Activated naive CD8-positive, alpha-beta T cell treated with anti-CD3 and anti-CD28 coated beads, Interleukin-2, amount 10 ng/mL, durations not matched to agents 7 days and 5 days (primary cell): ENCODE measurements at regions not wholly inside any gene's neighbourhood (a gene's known extent, or its start where the extent isn't known, plus 50 kb on each side); places are given as distances from the start of the nearest gene placed in this dataset.
"Not testable (repeated sequence)": the region's sequence is repeated elsewhere in the genome, so short reads cannot be mapped to it uniquely, and the experiment has no call there.

Experiments used
- ATAC-seq: fragments of 150-1000 bp; cut with Tn5 transposase; one replicate; pipeline ENCODE4 v1.10.0; 2021; ENCODE audit warnings: low read depth, moderate library complexity
- POLR2A ChIA-PET: fragments of 350-600 bp; sonication (Branson Sonifier 250); formaldehyde crosslinking; loops from one replicate; lab custom pipeline; 2021; ENCODE audit warnings: antibody characterized with exemption; lab: Charles Lee
- DNase-seq: peaks from one replicate; pipeline ENCODE4 v3.0.0; 2021
- H3K27ac Mint-ChIP-seq: one replicate; pipeline ENCODE4 v1.8.0; 2022; ENCODE audit warnings: mild to moderate bottlenecking, mixed read lengths
- H3K27me3 Mint-ChIP-seq: one replicate; pipeline ENCODE4 v1.8.0; 2022; ENCODE audit warnings: mild to moderate bottlenecking, moderate library complexity, mixed read lengths
- H3K36me3 Mint-ChIP-seq: one replicate; pipeline ENCODE4 v1.8.0; 2021; ENCODE audit warnings: mild to moderate bottlenecking, mixed read lengths
- H3K4me1 Mint-ChIP-seq: one replicate; pipeline ENCODE4 v1.8.0; 2021; ENCODE audit warnings: mixed read lengths
- H3K4me3 Mint-ChIP-seq: one replicate; pipeline ENCODE4 v1.8.0; 2022; ENCODE audit warnings: mild to moderate bottlenecking, moderate library complexity, mixed read lengths
- H3K9me3 Mint-ChIP-seq: one replicate; pipeline ENCODE4 v1.8.0; 2021; ENCODE audit warnings: mixed read lengths

- no peak for ATAC-seq
- H3K9me3 Mint-ChIP-seq, result peaks cover 8% of the 10 kb centered on the region
- POLR2A ChIA-PET, result no interaction called here
Measured at GRCh38 chr5:12623408-12623807, 719.2 kb upstream of the CTNND2 start.

GRCh38 chr5:12616093-12616492, 711.8 kb upstream of the CTNND2 start:
- DNase-seq, result no peak
- ATAC-seq, result no peak
- Mint-ChIP-seq H3K36me3 (no peaks in the 10 kb centered on the region), H3K4me1 (no peaks in the 10 kb centered on the region), H3K27ac (no peak overlapping the region), H3K4me3 (no peak overlapping the region), H3K27me3 (no peaks in the 10 kb centered on the region), H3K9me3 (peaks cover 5% of the 10 kb centered on the region)
- POLR2A ChIA-PET, result no interaction called here

More at GRCh38 chr5:12623408-12623807, 719.2 kb upstream of the CTNND2 start:
- no peaks in the 10 kb centered on the region for H3K27me3 Mint-ChIP-seq
- H3K4me1 Mint-ChIP-seq, result no peaks in the 10 kb centered on the region
- DNase-seq, result no peak
- no peak overlapping the region for H3K4me3 Mint-ChIP-seq
- no peak overlapping the region for H3K27ac Mint-ChIP-seq
- no peaks in the 10 kb centered on the region for H3K36me3 Mint-ChIP-seq

GRCh38 chr5:12615141-12615820, 711.0 kb upstream of the CTNND2 start:
- no peak for ATAC-seq
- H3K27ac Mint-ChIP-seq, result no peak overlapping the region
- no peak for DNase-seq
- peaks cover 5% of the 10 kb centered on the region for H3K9me3 Mint-ChIP-seq
- H3K4me3 Mint-ChIP-seq, result no peak overlapping the region
- H3K27me3 Mint-ChIP-seq, result no peaks in the 10 kb centered on the region
- POLR2A ChIA-PET, result no interaction called here
- no peaks in the 10 kb centered on the region for H3K4me1 Mint-ChIP-seq
- H3K36me3 Mint-ChIP-seq, result no peaks in the 10 kb centered on the region

GRCh38 chr5:12614608-12615007, 710.4 kb upstream of the CTNND2 start:
- no peak overlapping the region for H3K27ac Mint-ChIP-seq
- ATAC-seq, result no peak
- H3K27me3 Mint-ChIP-seq, result no peaks in the 10 kb centered on the region
- H3K36me3 Mint-ChIP-seq, result no peaks in the 10 kb centered on the region
- peaks cover 5% of the 10 kb centered on the region for H3K9me3 Mint-ChIP-seq
- no peak for DNase-seq
- H3K4me3 Mint-ChIP-seq, result no peak overlapping the region
- no peaks in the 10 kb centered on the region for H3K4me1 Mint-ChIP-seq
- POLR2A ChIA-PET, result no interaction called here

- H3K27me3 Mint-ChIP-seq, result no peaks in the 10 kb centered on the region
- ATAC-seq (no peak), DNase-seq (no peak)
- no peak overlapping the region for H3K27ac Mint-ChIP-seq
- H3K36me3 Mint-ChIP-seq, result no peaks in the 10 kb centered on the region
- H3K4me1 Mint-ChIP-seq, result no peaks in the 10 kb centered on the region
- H3K4me3 Mint-ChIP-seq, result no peak overlapping the region
- peaks cover 4% of the 10 kb centered on the region for H3K9me3 Mint-ChIP-seq
- POLR2A ChIA-PET, result no interaction called here
Measured at GRCh38 chr5:12611132-12611531, 706.9 kb upstream of the CTNND2 start.

- H3K27ac Mint-ChIP-seq, H3K4me3 Mint-ChIP-seq, POLR2A ChIA-PET: not testable (repeated sequence)
Measured at GRCh38 chr5:12607817-12608216, 703.6 kb upstream of the CTNND2 start.

GRCh38 chr5:12592228-12592627, 688.0 kb upstream of the CTNND2 start:
- H3K27me3 Mint-ChIP-seq, result no peaks in the 10 kb centered on the region
- POLR2A ChIA-PET, result no interaction called here
- no peaks in the 10 kb centered on the region for H3K36me3 Mint-ChIP-seq
- DNase-seq (no peak), ATAC-seq (no peak)
- H3K4me3 Mint-ChIP-seq, result no peak overlapping the region
- H3K4me1 Mint-ChIP-seq, result no peaks in the 10 kb centered on the region
- no peak overlapping the region for H3K27ac Mint-ChIP-seq
- peaks cover 6% of the 10 kb centered on the region for H3K9me3 Mint-ChIP-seq

More at GRCh38 chr5:12607817-12608216, 703.6 kb upstream of the CTNND2 start:
- not testable (repeated sequence) for ATAC-seq, H3K27me3 Mint-ChIP-seq, H3K4me1 Mint-ChIP-seq, H3K9me3 Mint-ChIP-seq, DNase-seq, H3K36me3 Mint-ChIP-seq

- H3K27me3 Mint-ChIP-seq, result no peaks in the 10 kb centered on the region
- peaks cover 4% of the 10 kb centered on the region for H3K9me3 Mint-ChIP-seq
- DNase-seq (no peak), ATAC-seq (no peak)
- H3K4me3 Mint-ChIP-seq, result no peak overlapping the region
- POLR2A ChIA-PET, result no interaction called here
- no peaks in the 10 kb centered on the region for H3K4me1 Mint-ChIP-seq
- H3K27ac Mint-ChIP-seq, result no peak overlapping the region
- no peaks in the 10 kb centered on the region for H3K36me3 Mint-ChIP-seq
Measured at GRCh38 chr5:12586406-12586805, 682.2 kb upstream of the CTNND2 start.

- H3K27me3 Mint-ChIP-seq, H3K4me1 Mint-ChIP-seq, ATAC-seq, H3K9me3 Mint-ChIP-seq, POLR2A ChIA-PET, H3K4me3 Mint-ChIP-seq, H3K36me3 Mint-ChIP-seq, H3K27ac Mint-ChIP-seq, DNase-seq: not testable (repeated sequence)
Measured at GRCh38 chr5:12578803-12579202, 674.6 kb upstream of the CTNND2 start.

- H3K4me1 Mint-ChIP-seq, H3K4me3 Mint-ChIP-seq, DNase-seq, H3K9me3 Mint-ChIP-seq, H3K36me3 Mint-ChIP-seq, ATAC-seq, POLR2A ChIA-PET, H3K27me3 Mint-ChIP-seq, H3K27ac Mint-ChIP-seq: not testable (repeated sequence)
Measured at GRCh38 chr5:12576953-12577352, 672.7 kb upstream of the CTNND2 start.

GRCh38 chr5:12574298-12575093, 670.2 kb upstream of the CTNND2 start:
- H3K9me3 Mint-ChIP-seq, H3K27ac Mint-ChIP-seq, DNase-seq, H3K27me3 Mint-ChIP-seq, ATAC-seq, H3K36me3 Mint-ChIP-seq, H3K4me3 Mint-ChIP-seq, H3K4me1 Mint-ChIP-seq, POLR2A ChIA-PET: not testable (repeated sequence)

- DNase-seq, H3K9me3 Mint-ChIP-seq, H3K27me3 Mint-ChIP-seq, H3K36me3 Mint-ChIP-seq, ATAC-seq, H3K4me3 Mint-ChIP-seq, H3K4me1 Mint-ChIP-seq, H3K27ac Mint-ChIP-seq, POLR2A ChIA-PET: not testable (repeated sequence)
Measured at GRCh38 chr5:12573916-12574297, 669.7 kb upstream of the CTNND2 start.

- ATAC-seq (no peak), DNase-seq (no peak)
Measured at GRCh38 chr5:12570688-12571087, 666.4 kb upstream of the CTNND2 start.

GRCh38 chr5:12566441-12566840, 662.2 kb upstream of the CTNND2 start:
- no peaks in the 10 kb centered on the region for H3K27me3 Mint-ChIP-seq
- no peak for ATAC-seq
- DNase-seq, result no peak
- H3K4me1 Mint-ChIP-seq, result no peaks in the 10 kb centered on the region
- no peak overlapping the region for H3K27ac Mint-ChIP-seq
- POLR2A ChIA-PET, result no interaction called here
- H3K36me3 Mint-ChIP-seq, result no peaks in the 10 kb centered on the region
- peaks cover 12% of the 10 kb centered on the region for H3K9me3 Mint-ChIP-seq
- no peak overlapping the region for H3K4me3 Mint-ChIP-seq

More at GRCh38 chr5:12570688-12571087, 666.4 kb upstream of the CTNND2 start:
- no peak overlapping the region for H3K27ac Mint-ChIP-seq
- H3K9me3 Mint-ChIP-seq, result peaks cover 7% of the 10 kb centered on the region
- H3K4me1 Mint-ChIP-seq, result no peaks in the 10 kb centered on the region
- POLR2A ChIA-PET, result no interaction called here
- H3K4me3 Mint-ChIP-seq, result no peak overlapping the region
- H3K27me3 Mint-ChIP-seq, result no peaks in the 10 kb centered on the region
- H3K36me3 Mint-ChIP-seq, result no peaks in the 10 kb centered on the region
